ENCODE measurements at regions not wholly inside any gene's neighbourhood (a gene's known extent, or its start where the extent isn't known, plus 50 kb on each side); places are given as distances from the start of the nearest gene placed in this dataset.

DNA sequence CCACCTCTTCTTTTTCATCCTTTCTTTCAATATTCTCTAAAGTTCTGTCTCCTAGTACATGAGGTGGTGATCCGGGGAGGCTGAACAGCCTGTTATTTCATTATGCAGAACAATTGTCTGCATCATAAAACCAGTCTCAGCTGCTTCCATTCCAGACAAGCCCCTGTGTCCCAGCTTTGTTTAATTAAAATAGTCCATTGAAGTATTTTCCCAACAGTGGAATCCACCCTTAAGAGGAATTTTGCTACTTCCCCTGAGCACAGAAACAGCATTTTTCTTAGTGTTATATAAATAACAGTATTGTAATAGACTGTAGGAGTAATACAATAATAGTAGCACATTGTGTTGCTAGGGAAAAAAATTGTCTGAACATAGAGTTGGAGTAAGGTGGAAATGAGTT is 395.4 kb upstream of the TCF4 start:
- TF ChIP-seq, protein P1, sequence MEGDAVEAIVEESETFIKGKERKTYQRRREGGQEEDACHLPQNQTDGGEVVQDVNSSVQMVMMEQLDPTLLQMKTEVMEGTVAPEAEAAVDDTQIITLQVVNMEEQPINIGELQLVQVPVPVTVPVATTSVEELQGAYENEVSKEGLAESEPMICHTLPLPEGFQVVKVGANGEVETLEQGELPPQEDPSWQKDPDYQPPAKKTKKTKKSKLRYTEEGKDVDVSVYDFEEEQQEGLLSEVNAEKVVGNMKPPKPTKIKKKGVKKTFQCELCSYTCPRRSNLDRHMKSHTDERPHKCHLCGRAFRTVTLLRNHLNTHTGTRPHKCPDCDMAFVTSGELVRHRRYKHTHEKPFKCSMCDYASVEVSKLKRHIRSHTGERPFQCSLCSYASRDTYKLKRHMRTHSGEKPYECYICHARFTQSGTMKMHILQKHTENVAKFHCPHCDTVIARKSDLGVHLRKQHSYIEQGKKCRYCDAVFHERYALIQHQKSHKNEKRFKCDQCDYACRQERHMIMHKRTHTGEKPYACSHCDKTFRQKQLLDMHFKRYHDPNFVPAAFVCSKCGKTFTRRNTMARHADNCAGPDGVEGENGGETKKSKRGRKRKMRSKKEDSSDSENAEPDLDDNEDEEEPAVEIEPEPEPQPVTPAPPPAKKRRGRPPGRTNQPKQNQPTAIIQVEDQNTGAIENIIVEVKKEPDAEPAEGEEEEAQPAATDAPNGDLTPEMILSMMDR (IDR thresholded peaks at IDR 0.05): no peak
- H3K27ac Mint-ChIP-seq: no peak overlapping the region
- peaks cover 0 to 8% (median 5%) of the 10 kb centered on the region in 7 donors for H3K9me3 Mint-ChIP-seq
- Histone ChIP-seq H3K4me1 (ENCODE audit: control insufficient read depth in 1 of 2, insufficient read depth in 2 of 2, low read length in 2 of 2) (no peaks in the 10 kb centered on the region), H4K20me1 (ENCODE audit: insufficient read depth, low read length) (no peaks in the 10 kb centered on the region), H3K9ac (ENCODE audit: insufficient read depth, low read length, poor library complexity, severe bottlenecking) (no peak overlapping the region), H3K27me3 (ENCODE audit: control insufficient read depth in 2 of 2, insufficient read depth in 2 of 2, low read length in 2 of 2) (no peaks in the 10 kb centered on the region), H3K4me2 (replicated peaks; ENCODE audit: extremely low read depth, low read length, poor library complexity, severe bottlenecking) (no peak overlapping the region), H3K27ac (ENCODE audit: low read depth in 1 of 2, low read length in 2 of 2) (no peak overlapping the region), H2AFZ (ENCODE audit: insufficient read depth, low read depth, low read length, poor library complexity, severe bottlenecking) (no peak overlapping the region), H3K79me2 (ENCODE audit: insufficient read depth, low read length) (no peaks in the 10 kb centered on the region), H3K4me3 (replicated peaks in 1 of 3; ENCODE audit: low read depth in 2 of 3, low read length in 3 of 3) (no peak overlapping the region), H3K9me3 (replicated peaks in 1 of 2; ENCODE audit: control insufficient read depth in 1 of 2, insufficient read depth in 1 of 2, low read length in 2 of 2) (no peaks in the 10 kb centered on the region), H3K36me3 (replicated peaks in 1 of 2; ENCODE audit: control insufficient read depth in 1 of 2, insufficient read depth in 2 of 2, low read length in 2 of 2) (no peaks in the 10 kb centered on the region)
- no peak for DNase-seq
- no peak overlapping the region for H3K4me3 Mint-ChIP-seq
- H3K4me1 Mint-ChIP-seq: no peaks in the 10 kb centered on the region
- 100% methylated on average over 1 of the region's 1 CpG for WGBS (ENCODE audit: insufficient coverage)
- no peaks in the 10 kb centered on the region for H3K36me3 Mint-ChIP-seq
- intact Hi-C loops (cut with micrococcal nuclease): no loop called here
- peaks cover 0 to 2% (median 0%) of the 10 kb centered on the region in 3 donors for H3K27me3 Mint-ChIP-seq (ENCODE audit: low read depth in 3 of 3)

DNA sequence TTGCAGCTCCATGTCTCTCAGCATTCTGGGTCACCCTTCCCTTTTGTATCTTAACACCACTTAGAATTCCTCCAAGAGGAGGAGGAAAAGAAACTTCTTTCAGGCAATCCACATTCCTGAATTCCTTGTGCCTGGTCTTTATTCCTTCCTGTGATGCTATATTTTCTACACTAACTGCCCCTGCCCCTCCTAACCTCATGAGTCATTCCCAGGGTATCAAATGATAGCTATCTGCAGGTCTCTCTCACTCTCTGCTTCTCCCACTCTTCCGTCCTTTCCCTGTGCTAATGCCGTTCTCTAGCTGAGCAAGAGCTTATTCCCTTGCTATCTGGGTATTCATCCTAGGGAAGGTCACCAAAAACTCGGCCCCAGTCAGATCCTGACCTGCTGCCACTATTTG is 395.0 kb upstream of the TCF4 start:
- Histone ChIP-seq H3K36me3 (replicated peaks in 1 of 2; ENCODE audit: control insufficient read depth in 1 of 2, insufficient read depth in 2 of 2, low read length in 2 of 2) (no peaks in the 10 kb centered on the region), H3K27me3 (ENCODE audit: control insufficient read depth in 2 of 2, insufficient read depth in 2 of 2, low read length in 2 of 2) (no peaks in the 10 kb centered on the region), H3K27ac (ENCODE audit: low read depth in 1 of 2, low read length in 2 of 2) (no peak overlapping the region), H3K4me3 (replicated peaks in 1 of 3; ENCODE audit: low read depth in 2 of 3, low read length in 3 of 3) (no peak overlapping the region), H3K4me1 (ENCODE audit: control insufficient read depth in 1 of 2, insufficient read depth in 2 of 2, low read length in 2 of 2) (no peaks in the 10 kb centered on the region), H3K79me2 (ENCODE audit: insufficient read depth, low read length) (no peaks in the 10 kb centered on the region), H3K9me3 (replicated peaks in 1 of 2; ENCODE audit: control insufficient read depth in 1 of 2, insufficient read depth in 1 of 2, low read length in 2 of 2) (no peaks in the 10 kb centered on the region), H4K20me1 (ENCODE audit: insufficient read depth, low read length) (no peaks in the 10 kb centered on the region), H3K4me2 (replicated peaks; ENCODE audit: extremely low read depth, low read length, poor library complexity, severe bottlenecking) (no peak overlapping the region), H3K9ac (ENCODE audit: insufficient read depth, low read length, poor library complexity, severe bottlenecking) (no peak overlapping the region), H2AFZ (ENCODE audit: insufficient read depth, low read depth, low read length, poor library complexity, severe bottlenecking) (no peak overlapping the region)
- TF ChIP-seq, protein P1 (IDR thresholded peaks at IDR 0.05): no peak
- H3K27ac Mint-ChIP-seq: no peak overlapping the region
- H3K9me3 Mint-ChIP-seq: peaks cover 0 to 8% (median 4%) of the 10 kb centered on the region in 7 donors
- intact Hi-C loops (cut with micrococcal nuclease): no loop called here
- H3K4me1 Mint-ChIP-seq: no peaks in the 10 kb centered on the region
- peaks cover 0 to 2% (median 0%) of the 10 kb centered on the region in 3 donors for H3K27me3 Mint-ChIP-seq (ENCODE audit: low read depth in 3 of 3)
- DNase-seq: no peak
- no peaks in the 10 kb centered on the region for H3K36me3 Mint-ChIP-seq
- H3K4me3 Mint-ChIP-seq: no peak overlapping the region
- 100% methylated on average over 2 of the region's 3 CpGs for WGBS (ENCODE audit: insufficient coverage)
